SK-N-MC (cell line): ENCODE measurements at regions not wholly inside any gene's neighbourhood (a gene's known extent, or its start where the extent isn't known, plus 50 kb on each side); places are given as distances from the start of the nearest gene placed in this dataset.

Source experiments
- EZH2 ChIP-seq: fragments of 200-600 bp; sonication (generic); IDR thresholded peaks from one replicate; pipeline ENCODE4 v1.6.1; 2017; ENCODE audit warnings: antibody characterized with exemption
- POLR2AphosphoS5 ChIP-seq: IDR thresholded peaks from 2 replicates; pipeline ENCODE4 v1.6.1; 2012; ENCODE audit warnings: mild to moderate bottlenecking, low read depth, low read length, borderline replicate concordance

GRCh38 chr14:25351269-25351668, 301.3 kb upstream of the STXBP6 start:
- TF ChIP-seq POLR2AphosphoS5 (no peak), EZH2 (no peak)
